ENCODE measurements at regions not wholly inside any gene's neighbourhood (a gene's known extent, or its start where the extent isn't known, plus 50 kb on each side); places are given as distances from the start of the nearest gene placed in this dataset.

- TF ChIP-seq POLR2A (IDR thresholded peaks at IDR 0.05) (no peak), CTCF (IDR thresholded peaks at IDR 0.05) (no peak)
Observed at GRCh38 chr2:53342248-53342647, 425.4 kb upstream of the CHAC2 start.

Measured in Peyer's patch (tissue), 4 donors.